ENCODE measurements at regions not wholly inside any gene's neighbourhood (a gene's known extent, or its start where the extent isn't known, plus 50 kb on each side); places are given as distances from the start of the nearest gene placed in this dataset.
A peak's percentile ranks its signal among the peaks of the same experiment; 100 is the strongest.

GRCh38 chr2:8028981-8029380 lies 652.9 kb upstream of the ID2 start:
- Histone ChIP-seq H3K9ac (ENCODE audit: low read length) (no peak overlapping the region), H3K27ac (ENCODE audit: low read length) (no peak overlapping the region), H3K4me3 (ENCODE audit: low read length) (no peak overlapping the region), H3F3A (ENCODE audit: insufficient read depth, low read length, poor library complexity, severe bottlenecking) (no peaks in the 10 kb centered on the region), H3K9me2 (ENCODE audit: insufficient read depth, low read length) (no peaks in the 10 kb centered on the region), H3K79me2 (replicated peaks; ENCODE audit: insufficient read depth, low read length) (no peaks in the 10 kb centered on the region), H3K9me3 (ENCODE audit: low read length) (no peaks in the 10 kb centered on the region), H3K27me3 (ENCODE audit: insufficient read depth, low read depth, low read length) (no peaks in the 10 kb centered on the region), H2AFZ (ENCODE audit: low read depth, low read length) (no peak overlapping the region), H4K20me1 (ENCODE audit: insufficient read depth) (no peaks in the 10 kb centered on the region), H3K4me2 (ENCODE audit: low read length) (no peak overlapping the region), H3K36me3 (ENCODE audit: insufficient read depth, low read length) (no peaks in the 10 kb centered on the region)
- no peak for TF ChIP-seq TAF1 (IDR thresholded peaks at IDR 0.05; ENCODE audit: low read depth)
- no peak for TF ChIP-seq EZH2 (IDR thresholded peaks at IDR 0.05; ENCODE audit: borderline replicate concordance, insufficient read depth, low read length, poor library complexity, severe bottlenecking)
- no peak for TF ChIP-seq RAD21 (conservative IDR thresholded peaks at IDR 0.05)
- TF ChIP-seq EP300 (conservative IDR thresholded peaks at IDR 0.05; ENCODE audit: poor library complexity, severe bottlenecking) = no peak
- no peak for TF ChIP-seq POLR2AphosphoS5 (IDR thresholded peaks at IDR 0.05)
- TF ChIP-seq, protein P1, sequence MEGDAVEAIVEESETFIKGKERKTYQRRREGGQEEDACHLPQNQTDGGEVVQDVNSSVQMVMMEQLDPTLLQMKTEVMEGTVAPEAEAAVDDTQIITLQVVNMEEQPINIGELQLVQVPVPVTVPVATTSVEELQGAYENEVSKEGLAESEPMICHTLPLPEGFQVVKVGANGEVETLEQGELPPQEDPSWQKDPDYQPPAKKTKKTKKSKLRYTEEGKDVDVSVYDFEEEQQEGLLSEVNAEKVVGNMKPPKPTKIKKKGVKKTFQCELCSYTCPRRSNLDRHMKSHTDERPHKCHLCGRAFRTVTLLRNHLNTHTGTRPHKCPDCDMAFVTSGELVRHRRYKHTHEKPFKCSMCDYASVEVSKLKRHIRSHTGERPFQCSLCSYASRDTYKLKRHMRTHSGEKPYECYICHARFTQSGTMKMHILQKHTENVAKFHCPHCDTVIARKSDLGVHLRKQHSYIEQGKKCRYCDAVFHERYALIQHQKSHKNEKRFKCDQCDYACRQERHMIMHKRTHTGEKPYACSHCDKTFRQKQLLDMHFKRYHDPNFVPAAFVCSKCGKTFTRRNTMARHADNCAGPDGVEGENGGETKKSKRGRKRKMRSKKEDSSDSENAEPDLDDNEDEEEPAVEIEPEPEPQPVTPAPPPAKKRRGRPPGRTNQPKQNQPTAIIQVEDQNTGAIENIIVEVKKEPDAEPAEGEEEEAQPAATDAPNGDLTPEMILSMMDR (IDR thresholded peaks at IDR 0.05; ENCODE audit: poor library complexity, severe bottlenecking) = no peak
- no peak for TF ChIP-seq REST (IDR thresholded peaks at IDR 0.05; ENCODE audit: borderline replicate concordance)
- TF ChIP-seq SMC3 (conservative IDR thresholded peaks at IDR 0.05; ENCODE audit: poor library complexity) = no peak
- no peak for TF ChIP-seq MXI1 (conservative IDR thresholded peaks at IDR 0.05; ENCODE audit: poor library complexity, severe bottlenecking)

DNA sequence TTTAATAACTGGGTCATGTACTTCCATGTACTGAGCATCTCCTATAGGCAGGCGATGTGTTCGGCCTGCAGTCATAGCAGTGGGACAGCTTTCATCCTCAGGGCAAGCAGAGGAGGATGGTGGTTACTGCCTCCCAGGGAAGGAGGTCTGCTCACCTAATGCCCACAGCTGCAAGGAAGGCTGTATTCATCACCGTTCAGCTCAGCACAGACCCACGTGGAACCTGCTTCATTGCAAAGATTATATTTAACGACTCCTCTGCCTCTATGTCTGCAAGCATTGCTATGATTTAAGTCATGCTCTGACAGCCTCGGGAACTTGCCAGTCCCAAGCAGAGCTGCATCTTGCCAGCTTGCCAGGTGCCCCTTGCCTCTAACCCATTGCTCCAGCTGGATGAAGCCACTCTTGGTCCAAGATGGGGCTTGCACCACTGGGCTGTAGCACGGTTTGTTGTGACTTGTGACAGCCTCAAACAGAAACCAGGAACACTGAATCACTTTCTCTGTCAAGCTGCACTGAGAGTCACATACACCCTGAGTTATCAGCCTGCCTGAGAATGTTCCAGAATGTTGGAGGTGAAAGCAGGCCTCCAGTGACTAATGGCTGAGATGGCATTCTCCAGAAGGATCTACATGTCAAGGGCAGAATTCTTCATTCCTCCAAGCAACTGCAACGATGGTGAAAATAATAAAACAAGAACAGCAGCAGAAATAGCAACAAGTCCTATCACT lies 651.1 kb upstream of the ID2 start:
- Histone ChIP-seq H3K9me2 (ENCODE audit: insufficient read depth, low read length) (no peaks in the 10 kb centered on the region), H2AFZ (ENCODE audit: low read depth, low read length) (no peak overlapping the region), H3K27ac (ENCODE audit: low read length) (no peak overlapping the region), H3K36me3 (ENCODE audit: insufficient read depth, low read length) (no peaks in the 10 kb centered on the region), H3K4me2 (ENCODE audit: low read length) (no peak overlapping the region), H4K20me1 (ENCODE audit: insufficient read depth) (no peaks in the 10 kb centered on the region), H3K79me2 (replicated peaks; ENCODE audit: insufficient read depth, low read length) (no peaks in the 10 kb centered on the region), H3F3A (ENCODE audit: insufficient read depth, low read length, poor library complexity, severe bottlenecking) (no peaks in the 10 kb centered on the region), H3K9me3 (ENCODE audit: low read length) (no peaks in the 10 kb centered on the region), H3K9ac (ENCODE audit: low read length) (no peak overlapping the region), H3K4me3 (ENCODE audit: low read length) (no peak overlapping the region), H3K27me3 (ENCODE audit: insufficient read depth, low read depth, low read length) (no peaks in the 10 kb centered on the region)
- TF ChIP-seq EZH2 (IDR thresholded peaks at IDR 0.05; ENCODE audit: borderline replicate concordance, insufficient read depth, low read length, poor library complexity, severe bottlenecking) (no peak), POLR2AphosphoS5 (IDR thresholded peaks at IDR 0.05) (peak; percentile 41), MXI1 (conservative IDR thresholded peaks at IDR 0.05; ENCODE audit: poor library complexity, severe bottlenecking) (no peak)

All from neural cell (in vitro differentiated cells).